ENCODE measurements at regions not wholly inside any gene's neighbourhood (a gene's known extent, or its start where the extent isn't known, plus 50 kb on each side); places are given as distances from the start of the nearest gene placed in this dataset.

DNA sequence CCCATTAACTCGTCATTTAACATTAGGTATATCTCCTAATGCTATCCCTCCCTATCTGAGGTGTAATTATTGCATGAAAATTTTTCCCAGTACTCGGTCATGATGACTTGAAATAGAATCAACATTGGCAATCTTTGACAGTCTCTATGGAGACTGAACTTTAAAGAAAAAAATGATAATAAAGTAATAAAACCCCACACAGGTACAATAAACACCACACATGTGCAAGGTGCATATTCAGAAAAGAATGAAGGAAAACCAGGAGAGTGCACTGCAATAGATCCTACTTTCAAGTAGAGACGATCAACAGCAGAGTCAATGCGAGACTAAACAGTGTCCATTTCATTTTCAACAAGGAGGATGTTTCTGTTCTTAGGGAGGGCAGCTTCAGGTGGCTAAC lies 1253.8 kb upstream of the TMEM132C start:
- Histone ChIP-seq H3K27ac (replicated peaks) (no peak overlapping the region), H3K27me3 (ENCODE audit: insufficient read depth, poor library complexity, severe bottlenecking) (no peaks in the 10 kb centered on the region), H3K4me3 (replicated peaks; ENCODE audit: insufficient read depth, low read length) (no peak overlapping the region)
- no peak for DNase-seq (ENCODE audit: low read depth in 1 of 2, low spot score in 1 of 2)
- TF ChIP-seq SPI1 (IDR thresholded peaks at IDR 0.05; ENCODE audit: borderline replicate concordance, low read depth) (no peak), REST (IDR thresholded peaks at IDR 0.05; ENCODE audit: insufficient replicate concordance, low read depth) (no peak), POLR2AphosphoS5 (IDR thresholded peaks at IDR 0.05; ENCODE audit: low read depth) (no peak), GABPA (IDR thresholded peaks at IDR 0.05; ENCODE audit: low read depth) (no peak)
- TF ChIP-seq, protein P1, sequence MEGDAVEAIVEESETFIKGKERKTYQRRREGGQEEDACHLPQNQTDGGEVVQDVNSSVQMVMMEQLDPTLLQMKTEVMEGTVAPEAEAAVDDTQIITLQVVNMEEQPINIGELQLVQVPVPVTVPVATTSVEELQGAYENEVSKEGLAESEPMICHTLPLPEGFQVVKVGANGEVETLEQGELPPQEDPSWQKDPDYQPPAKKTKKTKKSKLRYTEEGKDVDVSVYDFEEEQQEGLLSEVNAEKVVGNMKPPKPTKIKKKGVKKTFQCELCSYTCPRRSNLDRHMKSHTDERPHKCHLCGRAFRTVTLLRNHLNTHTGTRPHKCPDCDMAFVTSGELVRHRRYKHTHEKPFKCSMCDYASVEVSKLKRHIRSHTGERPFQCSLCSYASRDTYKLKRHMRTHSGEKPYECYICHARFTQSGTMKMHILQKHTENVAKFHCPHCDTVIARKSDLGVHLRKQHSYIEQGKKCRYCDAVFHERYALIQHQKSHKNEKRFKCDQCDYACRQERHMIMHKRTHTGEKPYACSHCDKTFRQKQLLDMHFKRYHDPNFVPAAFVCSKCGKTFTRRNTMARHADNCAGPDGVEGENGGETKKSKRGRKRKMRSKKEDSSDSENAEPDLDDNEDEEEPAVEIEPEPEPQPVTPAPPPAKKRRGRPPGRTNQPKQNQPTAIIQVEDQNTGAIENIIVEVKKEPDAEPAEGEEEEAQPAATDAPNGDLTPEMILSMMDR (IDR thresholded peaks at IDR 0.05; ENCODE audit: insufficient read depth, low read length): no peak

DNA sequence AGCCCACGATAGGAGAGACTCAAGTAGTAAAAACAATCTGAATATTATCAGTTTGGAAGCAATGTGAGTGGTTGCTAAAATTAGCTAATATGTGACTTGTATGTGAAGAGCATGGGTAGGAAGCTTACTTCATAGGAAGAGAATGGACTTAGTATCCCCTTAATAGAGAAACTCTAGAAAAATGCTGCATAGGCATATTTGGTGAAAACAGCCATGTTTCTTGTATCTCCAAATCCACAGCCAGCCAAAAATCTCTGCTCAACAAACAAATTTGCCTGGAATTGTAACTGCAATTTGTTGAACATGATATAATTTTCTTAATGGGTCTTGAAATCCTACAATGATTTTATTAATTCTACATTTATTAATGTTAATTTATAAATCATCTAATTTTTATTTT lies 1252.9 kb upstream of the TMEM132C start:
- TF ChIP-seq GABPA (IDR thresholded peaks at IDR 0.05; ENCODE audit: low read depth) (no peak), REST (IDR thresholded peaks at IDR 0.05; ENCODE audit: insufficient replicate concordance, low read depth) (no peak), SPI1 (IDR thresholded peaks at IDR 0.05; ENCODE audit: borderline replicate concordance, low read depth) (no peak), POLR2AphosphoS5 (IDR thresholded peaks at IDR 0.05; ENCODE audit: low read depth) (no peak)
- TF ChIP-seq, protein P1 (IDR thresholded peaks at IDR 0.05; ENCODE audit: insufficient read depth, low read length): no peak
- H3K4me3 ChIP-seq (replicated peaks; ENCODE audit: insufficient read depth, low read length): no peak overlapping the region
- no peak overlapping the region for H3K27ac ChIP-seq (replicated peaks)
- no peak for DNase-seq (ENCODE audit: low read depth in 1 of 2, low spot score in 1 of 2)
- no peaks in the 10 kb centered on the region for H3K27me3 ChIP-seq (ENCODE audit: insufficient read depth, poor library complexity, severe bottlenecking)

GRCh38 chr12:127024791-127025190 lies 1242.2 kb upstream of the TMEM132C start:
- no peak overlapping the region for H3K4me3 ChIP-seq (replicated peaks; ENCODE audit: insufficient read depth, low read length)
- H3K27me3 ChIP-seq (ENCODE audit: insufficient read depth, poor library complexity, severe bottlenecking): no peaks in the 10 kb centered on the region
- H3K27ac ChIP-seq (replicated peaks): no peak overlapping the region
- no peak for TF ChIP-seq REST (IDR thresholded peaks at IDR 0.05; ENCODE audit: insufficient replicate concordance, low read depth)
- TF ChIP-seq, protein P1 (IDR thresholded peaks at IDR 0.05; ENCODE audit: insufficient read depth, low read length): no peak
- TF ChIP-seq GABPA (IDR thresholded peaks at IDR 0.05; ENCODE audit: low read depth): no peak
- no peak for TF ChIP-seq SPI1 (IDR thresholded peaks at IDR 0.05; ENCODE audit: borderline replicate concordance, low read depth)
- no peak for TF ChIP-seq POLR2AphosphoS5 (IDR thresholded peaks at IDR 0.05; ENCODE audit: low read depth)
- no peak for DNase-seq (ENCODE audit: low read depth in 1 of 2, low spot score in 1 of 2)

Data from HL-60 (cell line).